D721Med (cell line): ENCODE measurements at regions not wholly inside any gene's neighbourhood (a gene's known extent, or its start where the extent isn't known, plus 50 kb on each side); places are given as distances from the start of the nearest gene placed in this dataset.

ENCODE experiments used
- DNase-seq: peaks from one replicate; pipeline ENCODE4 v3.0.0; 2011; ENCODE audit warnings: low spot score; ENCODE audit not compliant: insufficient read length
- FAIRE-seq: peaks from 2 replicates; lab custom pipeline; 2011; peaks lifted over from hg19 to GRCh38; lab: Jason Lieb, UNC
- TF ChIP-seq, protein P1 (sequence below): IDR thresholded peaks from 2 replicates; pipeline ENCODE4 v1.5.1; 2012; ENCODE audit warnings: mild to moderate bottlenecking, control low read depth; ENCODE audit not compliant: insufficient read depth; ENCODE audit errors: missing control alignments

DNA sequence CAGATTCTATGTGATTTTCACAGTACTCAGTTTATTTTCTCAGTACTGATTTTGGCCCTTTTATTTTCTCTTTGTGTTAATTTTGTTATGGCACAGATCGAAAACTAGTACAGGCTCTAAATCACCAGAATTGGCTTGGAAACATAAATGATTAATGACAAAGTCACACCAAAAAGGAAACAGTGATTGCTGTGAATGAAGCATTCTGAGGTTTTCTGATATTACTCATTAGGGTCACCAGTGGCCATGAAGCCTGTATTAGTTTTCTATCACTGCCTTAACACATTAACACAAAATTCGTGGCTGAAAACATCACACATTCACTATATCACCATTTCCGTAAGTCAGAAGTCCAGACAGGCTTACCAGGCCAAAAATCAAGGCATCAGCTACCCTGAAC is 343.0 kb upstream of the THRB start:
- FAIRE-seq, result no peak
- DNase-seq, result no peak
- TF ChIP-seq, protein P1, sequence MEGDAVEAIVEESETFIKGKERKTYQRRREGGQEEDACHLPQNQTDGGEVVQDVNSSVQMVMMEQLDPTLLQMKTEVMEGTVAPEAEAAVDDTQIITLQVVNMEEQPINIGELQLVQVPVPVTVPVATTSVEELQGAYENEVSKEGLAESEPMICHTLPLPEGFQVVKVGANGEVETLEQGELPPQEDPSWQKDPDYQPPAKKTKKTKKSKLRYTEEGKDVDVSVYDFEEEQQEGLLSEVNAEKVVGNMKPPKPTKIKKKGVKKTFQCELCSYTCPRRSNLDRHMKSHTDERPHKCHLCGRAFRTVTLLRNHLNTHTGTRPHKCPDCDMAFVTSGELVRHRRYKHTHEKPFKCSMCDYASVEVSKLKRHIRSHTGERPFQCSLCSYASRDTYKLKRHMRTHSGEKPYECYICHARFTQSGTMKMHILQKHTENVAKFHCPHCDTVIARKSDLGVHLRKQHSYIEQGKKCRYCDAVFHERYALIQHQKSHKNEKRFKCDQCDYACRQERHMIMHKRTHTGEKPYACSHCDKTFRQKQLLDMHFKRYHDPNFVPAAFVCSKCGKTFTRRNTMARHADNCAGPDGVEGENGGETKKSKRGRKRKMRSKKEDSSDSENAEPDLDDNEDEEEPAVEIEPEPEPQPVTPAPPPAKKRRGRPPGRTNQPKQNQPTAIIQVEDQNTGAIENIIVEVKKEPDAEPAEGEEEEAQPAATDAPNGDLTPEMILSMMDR, result no peak

DNA sequence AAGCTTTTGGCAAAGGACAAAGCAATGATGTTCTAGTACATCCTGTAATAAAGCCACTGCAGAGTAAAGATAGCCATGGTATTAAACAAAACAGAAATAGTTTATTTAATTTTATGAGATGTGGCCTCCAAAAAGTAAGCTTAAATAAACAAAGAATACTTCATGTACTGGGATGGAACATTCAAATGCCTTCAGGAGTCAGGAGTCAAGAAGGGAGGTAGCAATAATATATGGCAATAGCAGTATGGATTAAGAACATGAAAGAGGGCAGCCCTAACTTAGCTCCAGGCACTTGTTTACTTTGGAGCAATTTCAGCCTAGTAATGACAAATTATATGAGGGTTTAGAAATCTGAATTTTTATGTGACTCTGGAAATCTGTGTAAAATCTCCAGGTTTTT is 343.9 kb upstream of the THRB start:
- TF ChIP-seq, protein P1, result no peak
- FAIRE-seq (no peak), DNase-seq (no peak)

DNA sequence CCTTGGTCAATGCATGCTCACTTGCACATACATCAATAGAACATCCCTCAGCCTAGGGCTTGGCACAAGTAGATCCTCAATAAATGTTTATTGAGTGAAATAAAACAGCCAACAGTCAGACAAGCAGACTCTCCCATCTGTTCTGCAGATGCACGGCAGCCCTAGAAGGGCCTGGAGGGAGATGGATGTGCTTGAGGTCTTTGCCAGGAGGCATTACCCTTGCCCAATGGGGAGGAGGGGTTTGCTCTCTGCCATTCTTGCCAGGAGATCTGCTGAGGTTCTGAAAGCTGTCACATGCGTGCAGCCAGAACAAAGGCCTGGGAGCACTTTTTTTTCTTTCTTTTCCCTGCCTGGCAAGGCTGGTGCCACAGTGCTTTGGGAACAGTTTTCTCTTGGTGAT is 349.3 kb upstream of the THRB start:
- DNase-seq (no peak), FAIRE-seq (no peak)
- TF ChIP-seq, protein P1, result no peak

DNA sequence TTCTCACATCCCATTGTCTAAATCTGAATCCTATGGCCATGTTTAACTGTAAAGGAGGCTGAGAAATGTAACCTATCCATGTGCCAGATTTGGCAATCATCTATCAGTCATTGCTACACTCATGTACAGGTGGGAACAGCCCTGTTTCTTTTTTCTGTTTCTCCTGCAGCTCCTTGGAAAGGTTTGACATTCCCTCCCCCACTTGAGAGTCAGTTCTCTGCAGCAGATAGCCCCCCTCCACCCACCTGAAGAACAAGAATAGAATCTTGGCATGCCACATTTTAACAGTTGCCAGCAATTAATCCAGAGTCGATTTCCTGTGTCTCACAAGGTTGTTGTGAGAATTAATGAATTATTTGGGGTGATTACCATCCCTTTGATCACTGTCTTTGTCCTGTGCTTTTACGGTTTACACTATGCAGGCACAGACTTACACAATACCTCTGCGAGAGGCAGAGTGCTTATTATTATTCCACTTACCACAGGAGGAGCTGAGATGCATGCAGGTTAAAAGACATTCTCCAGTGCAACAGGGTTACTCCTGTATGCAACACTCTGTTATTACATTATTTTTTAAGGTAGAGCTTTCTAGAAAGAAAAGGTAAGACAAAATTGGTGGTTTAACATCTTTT is 351.0 kb upstream of the THRB start:
- TF ChIP-seq, protein P1, result no peak
- FAIRE-seq (no peak), DNase-seq (no peak)

DNA sequence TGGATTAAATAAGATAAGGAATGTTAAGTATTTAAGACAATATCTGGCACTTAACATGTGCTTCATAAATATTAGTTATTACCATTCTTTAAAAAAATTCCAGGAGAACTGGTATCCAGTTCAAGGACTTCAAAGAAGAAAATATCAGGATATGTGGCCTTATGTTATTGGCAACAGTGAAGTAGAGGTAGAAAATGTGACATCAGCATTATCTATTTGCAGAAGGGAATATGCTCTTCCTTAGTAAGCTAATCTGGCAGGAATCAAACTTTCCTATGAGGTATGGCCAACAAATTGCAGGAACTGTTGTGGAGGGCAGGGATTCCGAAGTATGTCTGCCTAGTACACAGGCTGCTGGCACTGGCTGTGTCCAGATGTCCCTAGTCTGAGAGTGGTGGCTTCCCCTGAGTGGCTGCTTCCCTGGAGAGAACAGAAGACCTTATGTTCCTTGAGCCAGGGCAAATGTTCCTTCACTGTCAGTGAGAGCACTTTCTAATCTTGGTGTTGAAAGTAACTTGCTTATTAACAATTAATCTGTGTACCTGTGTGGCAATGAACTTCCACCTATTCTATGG is 351.7 kb upstream of the THRB start:
- DNase-seq, result no peak
- no peak for FAIRE-seq
- TF ChIP-seq, protein P1, result no peak

DNA sequence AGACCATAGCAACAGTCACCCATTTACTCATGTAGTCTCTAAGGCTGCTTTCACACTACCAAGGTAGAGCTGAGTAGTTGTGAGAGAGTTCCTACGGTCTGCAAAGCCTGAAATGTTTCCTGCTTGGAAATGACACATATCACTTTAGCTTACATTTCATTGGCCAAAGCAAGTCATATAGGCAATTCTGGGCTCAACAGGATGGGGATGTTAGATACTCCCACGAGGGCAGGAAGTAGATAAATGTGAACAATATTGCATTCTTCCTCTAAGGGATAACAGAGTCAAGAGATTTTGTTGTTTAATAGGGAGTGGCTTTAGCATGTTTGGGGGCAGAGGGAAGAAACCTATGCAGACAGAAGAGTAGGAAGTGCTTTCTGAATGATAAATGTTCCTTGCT is 355.6 kb upstream of the THRB start:
- FAIRE-seq (no peak), DNase-seq (no peak)

More for the DNA sequence above, 355.6 kb upstream of the THRB start:
- TF ChIP-seq, protein P1, result no peak
